ENCODE measurements at regions not wholly inside any gene's neighbourhood (a gene's known extent, or its start where the extent isn't known, plus 50 kb on each side); places are given as distances from the start of the nearest gene placed in this dataset.

- TF ChIP-seq ZNF274 (IDR thresholded peaks at IDR 0.05; ENCODE audit: low read depth, low read length): no peak
- no peak for TF ChIP-seq YY1 (IDR thresholded peaks at IDR 0.05; ENCODE audit: insufficient read depth, insufficient read length)
Observed at GRCh38 chr2:22867973-22868372, 517.0 kb upstream of the KLHL29 start.
